ENCODE measurements at regions not wholly inside any gene's neighbourhood (a gene's known extent, or its start where the extent isn't known, plus 50 kb on each side); places are given as distances from the start of the nearest gene placed in this dataset.

DNA sequence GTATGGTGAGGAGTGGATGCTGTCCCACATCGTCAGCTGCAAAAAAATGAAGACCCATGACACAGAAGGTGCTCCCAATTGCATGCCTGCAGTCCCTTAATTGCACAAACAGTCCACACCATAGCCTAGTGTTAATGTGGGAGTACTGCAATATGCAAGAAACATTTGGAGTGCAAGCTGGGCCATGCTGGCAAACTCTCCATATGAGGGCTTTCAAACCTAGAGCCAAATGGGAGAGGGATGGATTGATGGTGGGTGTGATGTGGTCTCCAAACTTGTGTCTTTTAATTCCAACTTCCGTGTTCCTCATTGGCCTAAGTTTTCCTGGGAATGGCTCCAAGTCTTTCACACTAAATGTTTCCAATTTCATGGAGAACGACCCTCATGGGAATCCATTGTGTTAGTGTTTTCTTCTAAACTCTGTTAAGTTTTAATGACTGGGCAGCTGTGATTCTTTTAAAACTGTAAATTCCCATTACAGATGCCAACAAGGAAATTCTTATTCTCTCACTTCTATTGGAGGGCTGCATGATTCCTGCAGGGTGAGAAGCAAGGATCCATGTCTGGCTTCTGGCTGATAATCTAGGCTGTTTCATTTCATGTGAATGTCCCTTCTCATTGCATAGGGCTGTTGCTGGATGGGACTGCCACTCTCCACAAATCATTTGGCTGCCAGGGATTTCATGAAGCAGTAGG is 745.3 kb upstream of the TSPY4 start:
- TF ChIP-seq POLR2AphosphoS5 (IDR thresholded peaks at IDR 0.05; ENCODE audit: insufficient read depth, low read depth, low read length) (no peak), GATA2 (IDR thresholded peaks at IDR 0.05; ENCODE audit: insufficient read depth, insufficient read length, low read depth, low read length) (no peak), EZH2 (IDR thresholded peaks at IDR 0.05; ENCODE audit: borderline replicate concordance, low read depth, low read length, severe bottlenecking) (no peak), POLR2A (IDR thresholded peaks at IDR 0.05; ENCODE audit: low read depth, low read length) (no peak), MYC (IDR thresholded peaks at IDR 0.05; ENCODE audit: low read depth, low read length) (no peak)
- TF ChIP-seq, protein P1, sequence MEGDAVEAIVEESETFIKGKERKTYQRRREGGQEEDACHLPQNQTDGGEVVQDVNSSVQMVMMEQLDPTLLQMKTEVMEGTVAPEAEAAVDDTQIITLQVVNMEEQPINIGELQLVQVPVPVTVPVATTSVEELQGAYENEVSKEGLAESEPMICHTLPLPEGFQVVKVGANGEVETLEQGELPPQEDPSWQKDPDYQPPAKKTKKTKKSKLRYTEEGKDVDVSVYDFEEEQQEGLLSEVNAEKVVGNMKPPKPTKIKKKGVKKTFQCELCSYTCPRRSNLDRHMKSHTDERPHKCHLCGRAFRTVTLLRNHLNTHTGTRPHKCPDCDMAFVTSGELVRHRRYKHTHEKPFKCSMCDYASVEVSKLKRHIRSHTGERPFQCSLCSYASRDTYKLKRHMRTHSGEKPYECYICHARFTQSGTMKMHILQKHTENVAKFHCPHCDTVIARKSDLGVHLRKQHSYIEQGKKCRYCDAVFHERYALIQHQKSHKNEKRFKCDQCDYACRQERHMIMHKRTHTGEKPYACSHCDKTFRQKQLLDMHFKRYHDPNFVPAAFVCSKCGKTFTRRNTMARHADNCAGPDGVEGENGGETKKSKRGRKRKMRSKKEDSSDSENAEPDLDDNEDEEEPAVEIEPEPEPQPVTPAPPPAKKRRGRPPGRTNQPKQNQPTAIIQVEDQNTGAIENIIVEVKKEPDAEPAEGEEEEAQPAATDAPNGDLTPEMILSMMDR (IDR thresholded peaks at IDR 0.05; ENCODE audit: extremely low read depth in 1 of 2, insufficient read depth in 1 of 2, low read depth in 1 of 2, low read length in 2 of 2), result no peak
- TF ChIP-seq, protein P2, sequence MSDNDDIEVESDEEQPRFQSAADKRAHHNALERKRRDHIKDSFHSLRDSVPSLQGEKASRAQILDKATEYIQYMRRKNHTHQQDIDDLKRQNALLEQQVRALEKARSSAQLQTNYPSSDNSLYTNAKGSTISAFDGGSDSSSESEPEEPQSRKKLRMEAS (IDR thresholded peaks at IDR 0.05; ENCODE audit: insufficient read depth, insufficient read length), result no peak

Measured in endothelial cell of umbilical vein (primary cell).